ENCODE measurements at regions not wholly inside any gene's neighbourhood (a gene's known extent, or its start where the extent isn't known, plus 50 kb on each side); places are given as distances from the start of the nearest gene placed in this dataset.

DNA sequence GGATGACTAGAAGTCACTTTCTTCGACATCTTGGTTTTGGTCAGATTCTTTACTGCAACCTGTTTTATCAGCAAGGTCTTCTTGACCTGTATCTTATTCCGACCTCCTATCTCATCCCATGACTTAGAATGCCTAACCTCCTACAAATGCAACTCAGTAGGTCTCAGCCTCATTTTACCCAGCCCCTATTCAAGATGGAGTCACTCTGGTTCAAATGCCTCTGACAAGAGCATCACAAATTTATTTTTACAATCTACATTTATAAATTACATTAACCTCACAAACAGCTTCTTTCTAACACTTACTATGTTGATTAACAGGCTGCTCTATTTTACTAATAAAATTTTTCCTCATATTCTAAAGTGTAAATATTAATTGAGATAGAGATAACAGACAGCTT lies 867.0 kb upstream of the CNTN5 start:
- no peak for TF ChIP-seq Cebpa-rat (IDR thresholded peaks at IDR 0.05)
- Histone ChIP-seq H3K4me1 (no peaks in the 10 kb centered on the region), H4K20me1 (no peaks in the 10 kb centered on the region), H3K27ac (no peak overlapping the region), H3K9ac (no peak overlapping the region), H3K4me2 (no peak overlapping the region), H3K36me3 (no peaks in the 10 kb centered on the region), H3K4me3 (no peak overlapping the region), H3K9me3 (no peaks in the 10 kb centered on the region), H3K27me3 (no peaks in the 10 kb centered on the region)

DNA sequence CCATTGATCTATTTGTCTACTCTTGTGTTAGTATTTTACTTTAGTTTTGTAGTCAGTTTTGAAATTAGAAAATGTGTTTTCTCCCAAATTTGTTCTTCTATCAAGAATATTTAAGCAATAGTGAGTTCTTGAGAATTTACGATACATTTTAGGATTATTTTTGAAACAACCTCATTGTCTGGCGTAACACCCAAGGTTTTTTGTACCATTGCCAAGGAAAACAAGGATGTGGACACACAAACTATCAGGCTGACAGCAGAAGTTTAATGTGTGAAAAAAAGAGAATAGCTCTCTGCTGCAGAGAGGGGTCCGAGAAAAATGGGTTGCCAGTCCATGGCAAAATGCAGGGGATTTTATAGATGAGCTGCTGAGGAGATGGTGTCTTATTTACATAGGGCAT lies 865.1 kb upstream of the CNTN5 start:
- H3K27me3 ChIP-seq, result no peaks in the 10 kb centered on the region
- no peak for TF ChIP-seq Cebpa-rat (IDR thresholded peaks at IDR 0.05)
- no peak overlapping the region for H3K4me2 ChIP-seq
- H4K20me1 ChIP-seq, result no peaks in the 10 kb centered on the region
- H3K36me3 ChIP-seq, result no peaks in the 10 kb centered on the region
- no peaks in the 10 kb centered on the region for H3K4me1 ChIP-seq
- H3K9ac ChIP-seq, result no peak overlapping the region
- no peak overlapping the region for H3K4me3 ChIP-seq
- H3K9me3 ChIP-seq, result no peaks in the 10 kb centered on the region
- no peak overlapping the region for H3K27ac ChIP-seq

DNA sequence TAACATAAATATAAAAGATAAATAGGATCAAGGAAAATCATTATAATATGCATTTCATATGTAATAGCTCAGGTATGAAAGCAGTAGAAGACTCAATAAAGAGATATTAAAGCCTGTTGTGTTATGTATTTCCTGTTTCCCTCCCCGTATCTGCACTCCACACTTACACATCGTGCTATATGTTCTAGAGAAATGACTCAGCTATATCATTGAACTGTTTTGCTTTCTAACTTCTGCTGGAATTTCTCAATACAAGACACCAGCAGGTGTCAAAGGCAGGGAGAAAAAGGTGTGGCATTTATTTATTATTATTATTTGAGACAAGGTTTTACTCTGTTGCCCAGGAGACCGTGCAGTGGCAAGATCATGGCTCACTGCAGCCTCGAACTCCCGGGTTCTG lies 842.8 kb upstream of the CNTN5 start:
- Histone ChIP-seq H4K20me1 (no peaks in the 10 kb centered on the region), H3K27ac (no peak overlapping the region), H3K36me3 (no peaks in the 10 kb centered on the region), H3K4me2 (no peak overlapping the region), H3K9me3 (no peaks in the 10 kb centered on the region), H3K9ac (no peak overlapping the region), H3K4me3 (no peak overlapping the region), H3K27me3 (no peaks in the 10 kb centered on the region), H3K4me1 (no peaks in the 10 kb centered on the region)
- no peak for TF ChIP-seq Cebpa-rat (IDR thresholded peaks at IDR 0.05)

DNA sequence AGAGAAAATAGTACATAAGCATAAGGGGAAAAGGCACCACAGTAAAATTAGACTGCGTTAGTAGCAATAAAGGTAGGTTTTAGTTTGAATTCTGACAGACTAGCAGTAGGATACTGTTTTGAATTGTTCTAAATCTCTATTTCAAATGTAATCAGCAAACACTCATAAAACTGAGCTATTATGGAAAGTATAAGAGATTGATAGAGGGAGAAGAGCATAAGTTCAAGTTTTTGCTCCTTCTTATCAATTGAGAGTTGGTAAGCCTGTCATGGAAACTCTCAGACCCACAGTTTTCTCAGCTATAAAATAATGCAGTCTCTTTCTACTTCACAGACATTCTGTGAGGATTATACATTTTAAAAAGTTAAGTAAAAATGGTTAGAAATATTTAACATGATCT lies 840.2 kb upstream of the CNTN5 start:
- Histone ChIP-seq H3K4me3 (no peak overlapping the region), H3K36me3 (no peaks in the 10 kb centered on the region), H3K9ac (no peak overlapping the region), H3K27me3 (no peaks in the 10 kb centered on the region), H4K20me1 (no peaks in the 10 kb centered on the region), H3K27ac (no peak overlapping the region), H3K9me3 (peaks cover 11% of the 10 kb centered on the region), H3K4me1 (no peaks in the 10 kb centered on the region), H3K4me2 (no peak overlapping the region)
- TF ChIP-seq Cebpa-rat (IDR thresholded peaks at IDR 0.05), result no peak

DNA sequence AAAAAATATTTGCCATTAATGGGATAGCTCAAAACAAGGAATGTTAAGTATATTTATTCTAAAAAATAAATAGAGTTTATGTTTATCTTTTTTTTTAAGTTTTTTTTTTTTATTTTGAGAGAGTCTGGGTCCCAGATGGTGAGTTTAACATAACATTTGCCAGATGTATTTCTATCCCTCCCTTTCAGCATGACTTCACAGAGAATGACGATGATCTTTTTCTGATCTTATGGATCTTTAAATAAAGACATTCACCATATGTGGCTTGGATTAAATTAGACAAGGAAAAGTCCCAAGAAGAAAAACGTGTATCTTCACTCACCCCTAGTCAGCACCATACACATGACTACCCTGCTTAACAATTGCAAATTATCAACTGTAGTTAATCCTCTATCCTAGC lies 839.8 kb upstream of the CNTN5 start:
- no peak for TF ChIP-seq Cebpa-rat (IDR thresholded peaks at IDR 0.05)
- H3K36me3 ChIP-seq, result no peaks in the 10 kb centered on the region
- H3K9ac ChIP-seq, result no peak overlapping the region
- H3K4me3 ChIP-seq, result no peak overlapping the region
- H4K20me1 ChIP-seq, result no peaks in the 10 kb centered on the region
- no peaks in the 10 kb centered on the region for H3K4me1 ChIP-seq
- H3K27ac ChIP-seq, result no peak overlapping the region
- no peaks in the 10 kb centered on the region for H3K27me3 ChIP-seq
- H3K4me2 ChIP-seq, result no peak overlapping the region
- peaks cover 13% of the 10 kb centered on the region for H3K9me3 ChIP-seq

DNA sequence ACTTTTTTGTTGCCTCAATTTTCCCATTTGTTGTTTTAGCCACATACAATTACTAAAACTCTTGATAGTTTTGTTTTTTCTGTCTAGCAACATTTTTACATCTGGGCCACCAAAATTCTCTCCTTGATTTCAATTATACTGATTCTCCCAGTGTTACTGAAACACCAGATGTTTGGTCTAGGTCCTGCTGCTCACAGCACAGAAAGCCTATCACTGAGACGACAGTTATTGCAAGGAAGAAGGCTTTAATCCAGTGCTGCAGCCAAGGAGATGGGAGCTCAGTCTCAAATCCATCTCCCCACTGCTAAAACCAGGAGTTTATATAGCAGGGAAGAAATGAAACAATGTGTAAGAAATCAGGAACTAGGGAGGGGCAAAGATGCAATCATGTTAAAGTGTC lies 837.7 kb upstream of the CNTN5 start:
- no peak overlapping the region for H3K4me2 ChIP-seq
- no peaks in the 10 kb centered on the region for H3K4me1 ChIP-seq
- H3K27ac ChIP-seq, result no peak overlapping the region
- H3K36me3 ChIP-seq, result no peaks in the 10 kb centered on the region
- H3K9ac ChIP-seq, result no peak overlapping the region
- no peaks in the 10 kb centered on the region for H4K20me1 ChIP-seq
- TF ChIP-seq Cebpa-rat (IDR thresholded peaks at IDR 0.05), result no peak
- H3K27me3 ChIP-seq, result no peaks in the 10 kb centered on the region
- H3K4me3 ChIP-seq, result no peak overlapping the region
- H3K9me3 ChIP-seq, result peaks cover 13% of the 10 kb centered on the region

DNA sequence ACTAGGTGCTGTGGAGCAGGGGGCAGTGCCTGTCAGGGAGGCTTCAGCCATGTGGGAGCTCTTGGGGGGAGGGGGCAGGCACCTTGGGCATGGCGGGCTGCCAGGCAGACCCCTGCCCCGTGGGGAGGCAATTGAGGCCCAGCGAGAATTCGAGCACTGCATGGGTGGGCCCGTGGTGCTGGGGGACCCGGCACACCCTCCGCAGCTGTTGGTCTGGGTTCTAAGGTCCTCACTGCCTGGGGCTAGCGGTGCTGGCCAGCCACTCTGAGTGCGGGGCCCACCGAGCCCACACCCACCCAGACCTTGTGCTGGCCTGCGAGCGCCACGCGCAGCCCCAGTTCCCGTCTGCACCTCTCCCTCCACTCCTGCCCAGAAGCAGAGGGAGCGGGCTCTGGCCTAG lies 835.5 kb upstream of the CNTN5 start:
- Histone ChIP-seq H3K4me1 (no peaks in the 10 kb centered on the region), H3K27ac (no peak overlapping the region), H3K4me2 (no peak overlapping the region), H3K27me3 (no peaks in the 10 kb centered on the region), H3K36me3 (no peaks in the 10 kb centered on the region), H3K4me3 (no peak overlapping the region), H3K9ac (no peak overlapping the region), H4K20me1 (no peaks in the 10 kb centered on the region), H3K9me3 (peaks cover 13% of the 10 kb centered on the region)
- no peak for TF ChIP-seq Cebpa-rat (IDR thresholded peaks at IDR 0.05)

DNA sequence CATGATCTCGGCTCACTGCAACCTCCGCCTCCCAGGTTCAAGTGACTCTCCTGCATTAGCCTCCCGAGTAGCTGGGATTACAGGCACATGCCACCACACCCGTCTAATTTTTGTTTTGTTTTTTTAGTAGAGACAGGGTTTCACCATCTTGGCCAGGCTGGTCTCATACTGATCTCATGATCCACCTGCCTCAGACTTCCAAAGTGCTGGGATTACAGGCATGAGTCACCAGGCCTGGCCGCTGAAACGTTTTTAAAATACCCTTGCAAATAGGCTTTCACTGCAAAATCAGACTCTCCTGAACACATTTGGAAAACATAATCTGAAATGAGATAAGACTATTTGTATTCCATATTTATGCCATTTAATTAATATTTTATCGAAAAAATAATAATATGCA lies 826.1 kb upstream of the CNTN5 start:
- H3K4me3 ChIP-seq, result no peak overlapping the region
- no peak overlapping the region for H3K9ac ChIP-seq
- no peaks in the 10 kb centered on the region for H3K4me1 ChIP-seq

DNA sequence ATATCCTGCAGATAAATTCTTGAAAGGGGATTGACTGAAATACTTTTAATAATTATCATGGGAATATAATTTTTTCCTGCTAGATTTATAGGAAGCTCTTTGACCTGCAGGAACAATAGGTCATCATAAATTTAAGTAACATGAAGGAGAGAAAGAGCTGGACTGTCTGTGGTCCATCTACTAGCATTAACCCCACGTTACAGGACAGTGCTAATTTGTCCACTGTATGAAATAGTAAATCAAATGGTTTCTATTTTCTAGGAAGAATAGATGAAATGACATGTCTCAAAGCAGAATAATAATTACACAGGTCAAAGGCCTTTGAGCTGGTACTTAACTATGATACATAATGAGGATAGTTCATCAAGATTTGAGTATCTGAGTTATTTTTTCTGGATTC lies 825.4 kb upstream of the CNTN5 start:
- Histone ChIP-seq H3K9me3 (no peaks in the 10 kb centered on the region), H4K20me1 (no peaks in the 10 kb centered on the region), H3K4me3 (no peak overlapping the region), H3K27me3 (no peaks in the 10 kb centered on the region), H3K4me1 (no peaks in the 10 kb centered on the region), H3K27ac (no peak overlapping the region), H3K4me2 (no peak overlapping the region), H3K9ac (no peak overlapping the region), H3K36me3 (no peaks in the 10 kb centered on the region)
- TF ChIP-seq Cebpa-rat (IDR thresholded peaks at IDR 0.05), result no peak

More for the DNA sequence above, 826.1 kb upstream of the CNTN5 start:
- Histone ChIP-seq H3K36me3 (no peaks in the 10 kb centered on the region), H3K9me3 (no peaks in the 10 kb centered on the region), H3K27me3 (no peaks in the 10 kb centered on the region), H4K20me1 (no peaks in the 10 kb centered on the region), H3K4me2 (no peak overlapping the region), H3K27ac (no peak overlapping the region)
- TF ChIP-seq Cebpa-rat (IDR thresholded peaks at IDR 0.05), result no peak

DNA sequence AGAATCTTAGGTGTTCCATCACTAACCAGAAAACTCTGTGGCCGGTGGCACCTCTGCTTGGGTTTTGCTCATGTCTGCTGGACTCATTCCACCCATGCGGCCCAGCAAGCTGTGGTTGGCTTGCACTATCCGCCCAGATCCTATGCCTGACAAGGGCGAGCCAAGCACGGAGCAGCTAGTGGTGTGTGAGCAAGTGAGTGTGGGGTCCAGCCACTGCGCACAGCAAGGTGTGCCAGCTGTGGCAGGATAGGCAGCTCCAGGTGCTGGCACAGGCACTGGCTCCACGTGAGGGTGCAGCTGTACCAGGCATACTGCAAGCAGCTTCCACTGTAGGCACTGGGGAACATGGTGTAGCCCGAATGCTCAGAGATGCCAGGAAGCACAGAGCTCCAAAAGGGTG lies 813.7 kb upstream of the CNTN5 start:
- Histone ChIP-seq H3K27ac (no peak overlapping the region), H3K36me3 (no peaks in the 10 kb centered on the region), H4K20me1 (no peaks in the 10 kb centered on the region), H3K4me3 (no peak overlapping the region), H3K4me2 (no peak overlapping the region), H3K4me1 (no peaks in the 10 kb centered on the region), H3K9me3 (no peaks in the 10 kb centered on the region), H3K27me3 (no peaks in the 10 kb centered on the region), H3K9ac (no peak overlapping the region)
- no peak for TF ChIP-seq Cebpa-rat (IDR thresholded peaks at IDR 0.05)

DNA sequence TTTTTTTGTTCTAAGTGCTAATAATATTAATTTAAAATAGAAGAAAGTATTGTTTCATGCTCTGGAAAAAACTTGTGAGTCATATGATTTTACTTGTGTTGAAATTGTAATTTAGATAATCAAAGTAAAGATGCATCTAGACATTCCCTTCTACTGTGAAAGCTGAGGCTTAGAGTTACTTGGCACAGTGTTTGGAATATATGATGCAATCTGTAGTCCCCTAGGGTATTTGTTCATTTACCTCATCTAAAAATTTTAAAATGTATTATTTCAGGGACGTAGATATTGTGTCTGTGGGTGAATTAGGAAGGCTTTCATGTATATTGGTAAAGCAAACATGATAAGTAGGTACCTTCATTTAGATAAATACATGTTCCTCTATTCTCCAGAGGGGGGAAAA lies 793.5 kb upstream of the CNTN5 start:
- H3K4me1 ChIP-seq, result no peaks in the 10 kb centered on the region
- H3K4me2 ChIP-seq, result no peak overlapping the region
- H4K20me1 ChIP-seq, result no peaks in the 10 kb centered on the region
- TF ChIP-seq Cebpa-rat (IDR thresholded peaks at IDR 0.05), result no peak
- H3K9me3 ChIP-seq, result no peaks in the 10 kb centered on the region
- no peaks in the 10 kb centered on the region for H3K36me3 ChIP-seq
- H3K27ac ChIP-seq, result no peak overlapping the region
- no peak overlapping the region for H3K4me3 ChIP-seq
- H3K27me3 ChIP-seq, result no peaks in the 10 kb centered on the region
- H3K9ac ChIP-seq, result no peak overlapping the region

Data from BLaER1 (cell line).